K562 (cell line): ENCODE measurements at regions not wholly inside any gene's neighbourhood (a gene's known extent, or its start where the extent isn't known, plus 50 kb on each side); places are given as distances from the start of the nearest gene placed in this dataset.

Source experiments
- ATAC-seq: fragments of 200-7000 bp; cut with Tn5 transposase; 3 replicates; pipeline ENCODE4 v1.9.1; 2020; ENCODE audit warnings: moderate library complexity
- BruUV-seq: library from RNA; stranded (reverse); fragments of 400-500 nt; replicated peaks from 2 replicates; lab custom pipeline; 2021; lab: Mats Ljungman, UMichigan
- CTCF ChIA-PET: fragments of 300-600 bp; formaldehyde crosslinking; extraction: SDS; loops from one replicate; lab custom pipeline; 2021; ENCODE audit warnings: low intra/inter-chr PET ratio; lab: Yijun Ruan, JAX
- POLR2A ChIA-PET: fragments of 300-600, 350-650 bp; sonication (Branson Sonifier 250); formaldehyde crosslinking; extraction: SDS; loops from one replicate; lab custom pipeline; 2021; ENCODE audit warnings: antibody characterized with exemption, inconsistent platforms; lab: Yijun Ruan, JAX
- DNase-seq, 4 experiments: peaks; one replicate each; pipeline versions ENCODE4 v3.0.0 to v3.0.0-alpha.2; 2011 to 2018; ENCODE audit warnings: low spot score in 3 of 4, mixed read lengths in 3 of 4; ENCODE audit errors: extremely low read depth in 1 of 4
- FAIRE-seq: peaks from 2 replicates; lab custom pipeline; 2011; peaks lifted over from hg19 to GRCh38; lab: Jason Lieb, UNC
- H2AFZ ChIP-seq: 2 replicates; pipeline ENCODE4 v1.6.0; 2011; ENCODE audit warnings: low read depth, low read length, control low read depth, inconsistent platforms
- H3K27ac ChIP-seq: fragments of 200-600 bp; 3 replicates; pipeline ENCODE4 v1.8.0; 2011; ENCODE audit warnings: low read depth, mild to moderate bottlenecking, control low read depth, inconsistent platforms, low read length, moderate library complexity, mixed read lengths; ENCODE audit errors: extremely low read depth
- H3K27me3 ChIP-seq, 2 experiments: fragments of 300-600 bp in 1 of 2; 2 replicates in 1 of 2; 3 replicates in 1 of 2; pipeline versions ENCODE4 v1.6.0 to v1.8.0; 2011; ENCODE audit warnings: inconsistent platforms in 2 of 2, low read length in 2 of 2, mild to moderate bottlenecking in 1 of 2, mixed read lengths in 1 of 2, moderate library complexity in 1 of 2; ENCODE audit not compliant: control insufficient read depth in 2 of 2, insufficient read depth in 2 of 2
- H3K36me3 ChIP-seq: fragments of 300-600 bp; 3 replicates; pipeline ENCODE4 v1.8.0; 2011; ENCODE audit warnings: mild to moderate bottlenecking, low read length, inconsistent platforms; ENCODE audit not compliant: control insufficient read depth, insufficient read depth
- H3K4me1 ChIP-seq, 2 experiments: fragments of 200-600 bp in 1 of 2; replicated peaks in 1 of 2; 2 replicates in 1 of 2; 3 replicates in 1 of 2; pipeline versions ENCODE4 v1.5.1 to v1.8.0; 2011; ENCODE audit warnings: inconsistent platforms in 2 of 2, low read length in 2 of 2, mild to moderate bottlenecking in 1 of 2, mixed read lengths in 1 of 2, moderate library complexity in 1 of 2; ENCODE audit not compliant: control insufficient read depth in 2 of 2, insufficient read depth in 2 of 2
- H3K4me2 ChIP-seq: 2 replicates; pipeline ENCODE4 v1.6.1; 2011; ENCODE audit warnings: low read length, control low read depth, inconsistent platforms, mixed read lengths; ENCODE audit not compliant: insufficient read depth
- H3K4me3 ChIP-seq: fragments of 200-600 bp; sonication (generic), shearing (Covaris generic); 2 replicates; pipeline ENCODE4 v1.5.1; 2016; ENCODE audit warnings: control low read depth, inconsistent platforms
- H3K79me2 ChIP-seq: fragments of 200-600 bp; 3 replicates; pipeline ENCODE4 v1.8.0; 2011; ENCODE audit warnings: low read length, inconsistent platforms; ENCODE audit not compliant: control insufficient read depth, insufficient read depth
- H3K9ac ChIP-seq, 2 experiments: 2 replicates each; pipeline versions ENCODE4 v1.6.0 to v1.6.1; 2011; ENCODE audit warnings: low read depth in 2 of 2, low read length in 2 of 2, control low read depth in 1 of 2, inconsistent platforms in 1 of 2, mild to moderate bottlenecking in 1 of 2, mixed read lengths in 1 of 2; ENCODE audit not compliant: insufficient read depth in 1 of 2
- H3K9me1 ChIP-seq: one replicate; pipeline ENCODE4 v1.6.0; 2011; ENCODE audit warnings: inconsistent platforms, mild to moderate bottlenecking, low read length, moderate library complexity; ENCODE audit not compliant: control insufficient read depth, insufficient read depth
- H3K9me3 ChIP-seq: replicated peaks from 2 replicates; pipeline ENCODE4 v1.5.1; 2011; ENCODE audit warnings: low read depth, low read length, inconsistent platforms; ENCODE audit not compliant: control insufficient read depth, insufficient read depth
- H4K20me1 ChIP-seq: replicated peaks from 2 replicates; pipeline ENCODE4 v1.6.1; 2011; ENCODE audit warnings: low read length, inconsistent platforms, mixed read lengths; ENCODE audit not compliant: control insufficient read depth, insufficient read depth
- ELK1 ChIP-seq: sonication (generic); formaldehyde crosslinking; IDR thresholded peaks from 2 replicates; pipeline ENCODE4 v1.8.1; 2022; ENCODE audit warnings: missing genetic modification reagents
- PYGO2 ChIP-seq: fragments of 450-650 bp; IDR thresholded peaks from 2 replicates; pipeline ENCODE4 v1.6.1; 2016; ENCODE audit warnings: mild to moderate bottlenecking, missing genetic modification characterization, moderate library complexity, missing compliant biosample characterization
- YBX1 ChIP-seq: fragments of 450-650 bp; IDR thresholded peaks from 2 replicates; pipeline ENCODE4 v1.7.1; 2016; ENCODE audit warnings: mild to moderate bottlenecking
- ZBTB17 ChIP-seq: fragments of 450-650 bp; formaldehyde crosslinking; IDR thresholded peaks from 2 replicates; pipeline ENCODE4 v1.4.0; 2020; ENCODE audit warnings: mild to moderate bottlenecking
- ZBTB8A ChIP-seq: fragments of 450-650 bp; IDR thresholded peaks from 2 replicates; pipeline ENCODE4 v1.6.1; 2018; ENCODE audit warnings: mild to moderate bottlenecking, moderate library complexity; ENCODE audit not compliant: partially characterized antibody
- ZNF512 ChIP-seq: IDR thresholded peaks from 2 replicates; pipeline ENCODE4 v1.6.1; 2016; ENCODE audit warnings: missing genetic modification characterization, missing compliant biosample characterization
- ZNF592 ChIP-seq: fragments of 450-650 bp; IDR thresholded peaks from 2 replicates; pipeline ENCODE4 v1.6.1; 2017; ENCODE audit warnings: antibody characterized with exemption, mild to moderate bottlenecking
- WGBS: fragments of 100-300 bp; shearing (Covaris generic); methylation state at CpG from one replicate; pipeline ENCODE4 v1.1.6; 2016; ENCODE audit warnings: low coverage, mixed read lengths; ENCODE audit not compliant: insufficient coverage; ENCODE audit errors: missing lambda C conversion rate; 5-methylcytosine and 5-hydroxymethylcytosine counted together
- in situ Hi-C: fragments of 300-500 bp; cut with MboI; formaldehyde crosslinking; loops from 4 replicates; pipeline ENCODE4 v1.15.0; 2018; ENCODE audit warnings: inconsistent platforms, mixed read lengths
- intact Hi-C: fragments of 100-400 bp; cut with micrococcal nuclease; formaldehyde crosslinking; loops from 2 replicates; pipeline ENCODE4 v1.14.2; 2022
- TF ChIP-seq, protein P1 (sequence below), 2 experiments: fragments of 450-650 bp; IDR thresholded peaks; 2 replicates each; pipeline ENCODE4 v1.6.1; 2016
- TF ChIP-seq, protein P2 (sequence below): fragments of 450-650 bp; IDR thresholded peaks from 2 replicates; pipeline ENCODE4 v1.6.1; 2018; ENCODE audit warnings: mild to moderate bottlenecking, low read depth; ENCODE audit not compliant: partially characterized antibody

DNA sequence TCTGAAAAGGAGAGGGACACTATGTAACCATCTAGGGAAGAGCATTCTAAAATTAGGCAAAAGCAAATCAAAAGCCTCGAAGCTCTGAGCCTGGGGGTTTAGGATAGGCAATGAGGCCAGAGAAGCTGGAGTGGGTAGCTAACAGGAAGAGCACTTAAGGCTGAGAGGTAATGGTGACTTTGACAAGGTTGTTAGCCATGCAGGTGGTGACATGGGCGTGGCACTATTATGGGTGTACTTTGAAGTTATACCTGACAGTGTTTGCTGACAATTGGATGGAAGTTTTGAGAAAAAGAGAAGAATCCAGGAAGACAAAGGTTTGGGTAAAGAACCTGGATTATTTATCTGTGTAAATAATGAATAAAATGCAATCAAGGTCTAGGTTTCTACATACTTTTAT is 383.0 kb upstream of the SEMA3C start:
- Histone ChIP-seq H3K9ac (no peak overlapping the region), H3K79me2 (no peaks in the 10 kb centered on the region), H3K36me3 (no peaks in the 10 kb centered on the region), H4K20me1 (no peaks in the 10 kb centered on the region), H3K4me2 (no peak overlapping the region), H2AFZ (no peak overlapping the region), H3K4me1 (no peaks in the 10 kb centered on the region), H3K4me3 (no peak overlapping the region), H3K9me1 (no peaks in the 10 kb centered on the region), H3K9me3 (no peaks in the 10 kb centered on the region), H3K27ac (no peak overlapping the region), H3K27me3 (no peaks in the 10 kb centered on the region)
- ATAC-seq (no peak), DNase-seq (no peak), FAIRE-seq (no peak)
- ChIA-PET POLR2A (no interaction called here), CTCF (no interaction called here)
- intact Hi-C loops (no loop called here), in situ Hi-C loops (no loop called here)
- BruUV-seq: no TSS peak
- TF ChIP-seq ZNF592: no peak
- TF ChIP-seq ZBTB17 (CRISPR knock-in tag): no peak
- TF ChIP-seq, protein P1, sequence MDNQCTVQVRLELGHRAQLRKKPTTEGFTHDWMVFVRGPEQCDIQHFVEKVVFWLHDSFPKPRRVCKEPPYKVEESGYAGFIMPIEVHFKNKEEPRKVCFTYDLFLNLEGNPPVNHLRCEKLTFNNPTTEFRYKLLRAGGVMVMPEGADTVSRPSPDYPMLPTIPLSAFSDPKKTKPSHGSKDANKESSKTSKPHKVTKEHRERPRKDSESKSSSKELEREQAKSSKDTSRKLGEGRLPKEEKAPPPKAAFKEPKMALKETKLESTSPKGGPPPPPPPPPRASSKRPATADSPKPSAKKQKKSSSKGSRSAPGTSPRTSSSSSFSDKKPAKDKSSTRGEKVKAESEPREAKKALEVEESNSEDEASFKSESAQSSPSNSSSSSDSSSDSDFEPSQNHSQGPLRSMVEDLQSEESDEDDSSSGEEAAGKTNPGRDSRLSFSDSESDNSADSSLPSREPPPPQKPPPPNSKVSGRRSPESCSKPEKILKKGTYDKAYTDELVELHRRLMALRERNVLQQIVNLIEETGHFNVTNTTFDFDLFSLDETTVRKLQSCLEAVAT (IDR thresholded peaks at IDR 0.05): no peak
- TF ChIP-seq ZNF512 (tag): no peak
- no peak for TF ChIP-seq PYGO2 (tag)
- no peak for TF ChIP-seq ELK1 (CRISPR knock-in tag)
- TF ChIP-seq YBX1: no peak
- TF ChIP-seq, protein P2, sequence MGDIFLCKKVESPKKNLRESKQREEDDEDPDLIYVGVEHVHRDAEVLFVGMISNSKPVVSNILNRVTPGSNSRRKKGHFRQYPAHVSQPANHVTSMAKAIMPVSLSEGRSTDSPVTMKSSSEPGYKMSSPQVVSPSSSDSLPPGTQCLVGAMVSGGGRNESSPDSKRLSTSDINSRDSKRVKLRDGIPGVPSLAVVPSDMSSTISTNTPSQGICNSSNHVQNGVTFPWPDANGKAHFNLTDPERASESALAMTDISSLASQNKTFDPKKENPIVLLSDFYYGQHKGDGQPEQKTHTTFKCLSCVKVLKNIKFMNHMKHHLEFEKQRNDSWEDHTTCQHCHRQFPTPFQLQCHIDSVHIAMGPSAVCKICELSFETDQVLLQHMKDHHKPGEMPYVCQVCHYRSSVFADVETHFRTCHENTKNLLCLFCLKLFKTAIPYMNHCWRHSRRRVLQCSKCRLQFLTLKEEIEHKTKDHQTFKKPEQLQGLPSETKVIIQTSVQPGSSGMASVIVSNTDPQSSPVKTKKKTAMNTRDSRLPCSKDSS: no peak
- no peak for TF ChIP-seq ZBTB8A
- WGBS: 18% methylated on average over 2 of the region's 2 CpGs
